ENCODE measurements at regions not wholly inside any gene's neighbourhood (a gene's known extent, or its start where the extent isn't known, plus 50 kb on each side); places are given as distances from the start of the nearest gene placed in this dataset.
A peak's percentile ranks its signal among the peaks of the same experiment; 100 is the strongest.

- Mint-ChIP-seq H3K27ac (no peak overlapping the region), H3K36me3 (no peaks in the 10 kb centered on the region), H3K4me3 (no peak overlapping the region), H3K27me3 (no peaks in the 10 kb centered on the region), H3K4me1 (no peaks in the 10 kb centered on the region), H3K9me3 (peaks cover 0 to 8% (median 0%) of the 10 kb centered on the region in 11 donors)
- Histone ChIP-seq H3K27me3 (ENCODE audit: control insufficient read depth in 2 of 2, insufficient read depth in 2 of 2, low read length in 2 of 2) (no peaks in the 10 kb centered on the region), H3K4me3 (ENCODE audit: low read length) (no peak overlapping the region), H3K4me1 (ENCODE audit: control insufficient read depth in 2 of 2, insufficient read depth in 2 of 2, low read length in 2 of 2) (no peaks in the 10 kb centered on the region), H3K36me3 (ENCODE audit: control insufficient read depth in 2 of 3, insufficient read depth in 3 of 3, low read length in 3 of 3) (no peaks in the 10 kb centered on the region), H3K27ac (ENCODE audit: low read depth, low read length) (no peak overlapping the region), H3K9me3 (ENCODE audit: control insufficient read depth in 2 of 3, low read length in 3 of 3) (no peaks in the 10 kb centered on the region)
- no peak for ATAC-seq
- ChIA-PET POLR2A (no interaction called here), CTCF (no interaction called here)
- intact Hi-C loops (cut with micrococcal nuclease), result no loop called here
- no peak for DNase-seq
These were observed 394.0 kb upstream of the HSFY2 start for GRCh38 chrY:19167319-19168201.

GRCh38 chrY:19148783-19149182 lies 375.2 kb upstream of the HSFY2 start:
- CTCF ChIA-PET, result no interaction called here

GRCh38 chrY:19146296-19146695 lies 372.8 kb upstream of the HSFY2 start:
- no peak for ATAC-seq
- H3K27me3 ChIP-seq (ENCODE audit: control insufficient read depth in 2 of 2, insufficient read depth in 2 of 2, low read length in 2 of 2), result no peaks in the 10 kb centered on the region
- no peak for DNase-seq
- Mint-ChIP-seq H3K27ac (no peak overlapping the region), H3K4me3 (no peak overlapping the region), H3K27me3 (no peaks in the 10 kb centered on the region), H3K4me1 (no peaks in the 10 kb centered on the region), H3K36me3 (no peaks in the 10 kb centered on the region), H3K9me3 (peaks cover 0 to 2% (median 0%) of the 10 kb centered on the region in 11 donors)
- intact Hi-C loops (cut with micrococcal nuclease), result no loop called here
- ChIA-PET CTCF (no interaction called here), POLR2A (no interaction called here)
- H3K36me3 ChIP-seq (ENCODE audit: control insufficient read depth in 2 of 3, insufficient read depth in 3 of 3, low read length in 3 of 3), result no peaks in the 10 kb centered on the region
- H3K4me3 ChIP-seq (ENCODE audit: low read length), result no peak overlapping the region
- no peak overlapping the region for H3K27ac ChIP-seq (ENCODE audit: low read depth, low read length)
- no peaks in the 10 kb centered on the region for H3K4me1 ChIP-seq (ENCODE audit: control insufficient read depth in 2 of 2, insufficient read depth in 2 of 2, low read length in 2 of 2)
- no peaks in the 10 kb centered on the region for H3K9me3 ChIP-seq (ENCODE audit: control insufficient read depth in 2 of 3, low read length in 3 of 3)

More at GRCh38 chrY:19148783-19149182, 375.2 kb upstream of the HSFY2 start:
- POLR2A ChIA-PET, result no interaction called here
- Mint-ChIP-seq H3K27ac (no peak overlapping the region), H3K36me3 (no peaks in the 10 kb centered on the region), H3K4me3 (no peak overlapping the region), H3K9me3 (peaks cover 0 to 2% (median 0%) of the 10 kb centered on the region in 11 donors), H3K27me3 (no peaks in the 10 kb centered on the region), H3K4me1 (no peaks in the 10 kb centered on the region)
- H3K27ac ChIP-seq (ENCODE audit: low read depth, low read length), result no peak overlapping the region
- DNase-seq (no peak), ATAC-seq (no peak)
- intact Hi-C loops (cut with micrococcal nuclease), result no loop called here
- H3K4me1 ChIP-seq (ENCODE audit: control insufficient read depth in 2 of 2, insufficient read depth in 2 of 2, low read length in 2 of 2), result no peaks in the 10 kb centered on the region
- no peaks in the 10 kb centered on the region for H3K27me3 ChIP-seq (ENCODE audit: control insufficient read depth in 2 of 2, insufficient read depth in 2 of 2, low read length in 2 of 2)
- H3K9me3 ChIP-seq (ENCODE audit: control insufficient read depth in 2 of 3, low read length in 3 of 3), result no peaks in the 10 kb centered on the region
- no peaks in the 10 kb centered on the region for H3K36me3 ChIP-seq (ENCODE audit: control insufficient read depth in 2 of 3, insufficient read depth in 3 of 3, low read length in 3 of 3)
- no peak overlapping the region for H3K4me3 ChIP-seq (ENCODE audit: low read length)

GRCh38 chrY:19142093-19142492 lies 368.6 kb upstream of the HSFY2 start:
- Histone ChIP-seq H3K9me3 (ENCODE audit: control insufficient read depth in 2 of 3, low read length in 3 of 3) (no peaks in the 10 kb centered on the region), H3K27me3 (ENCODE audit: control insufficient read depth in 2 of 2, insufficient read depth in 2 of 2, low read length in 2 of 2) (no peaks in the 10 kb centered on the region), H3K27ac (ENCODE audit: low read depth, low read length) (no peak overlapping the region), H3K36me3 (ENCODE audit: control insufficient read depth in 2 of 3, insufficient read depth in 3 of 3, low read length in 3 of 3) (no peaks in the 10 kb centered on the region), H3K4me1 (ENCODE audit: control insufficient read depth in 2 of 2, insufficient read depth in 2 of 2, low read length in 2 of 2) (no peaks in the 10 kb centered on the region), H3K4me3 (ENCODE audit: low read length) (no peak overlapping the region)
- peaks cover 0 to 1% (median 0%) of the 10 kb centered on the region in 7 donors for H3K4me1 Mint-ChIP-seq
- H3K4me3 Mint-ChIP-seq, result no peak overlapping the region
- H3K27me3 Mint-ChIP-seq, result no peaks in the 10 kb centered on the region
- peaks cover 0 to 3% (median 0%) of the 10 kb centered on the region in 5 donors for H3K36me3 Mint-ChIP-seq
- ATAC-seq (no peak), DNase-seq (no peak)
- H3K27ac Mint-ChIP-seq, result no peak overlapping the region
- H3K9me3 Mint-ChIP-seq, result peaks cover 0 to 7% (median 0%) of the 10 kb centered on the region in 11 donors
- POLR2A ChIA-PET, result no interaction called here
- intact Hi-C loops (cut with micrococcal nuclease), result no loop called here
- CTCF ChIA-PET, result no interaction called here

GRCh38 chrY:19140285-19140920 lies 366.9 kb upstream of the HSFY2 start:
- H3K9me3 Mint-ChIP-seq, result peaks cover 0 to 7% (median 0%) of the 10 kb centered on the region in 11 donors
- Histone ChIP-seq H3K4me1 (ENCODE audit: control insufficient read depth in 2 of 2, insufficient read depth in 2 of 2, low read length in 2 of 2) (no peaks in the 10 kb centered on the region), H3K4me3 (ENCODE audit: low read length) (no peak overlapping the region), H3K27me3 (ENCODE audit: control insufficient read depth in 2 of 2, insufficient read depth in 2 of 2, low read length in 2 of 2) (no peaks in the 10 kb centered on the region), H3K27ac (ENCODE audit: low read depth, low read length) (no peak overlapping the region), H3K36me3 (ENCODE audit: control insufficient read depth in 2 of 3, insufficient read depth in 3 of 3, low read length in 3 of 3) (no peaks in the 10 kb centered on the region), H3K9me3 (ENCODE audit: control insufficient read depth in 2 of 3, low read length in 3 of 3) (no peaks in the 10 kb centered on the region)
- no peak overlapping the region for H3K4me3 Mint-ChIP-seq
- DNase-seq (peak in 1 of 9 donors; percentile 0), ATAC-seq (no peak)
- no peaks in the 10 kb centered on the region for H3K27me3 Mint-ChIP-seq
- H3K36me3 Mint-ChIP-seq, result peaks cover 0 to 3% (median 0%) of the 10 kb centered on the region in 5 donors
- intact Hi-C loops (cut with micrococcal nuclease), result no loop called here
- H3K4me1 Mint-ChIP-seq, result peaks cover 0 to 1% (median 0%) of the 10 kb centered on the region in 7 donors
- ChIA-PET POLR2A (interaction anchor here (0.5 kb wide), 1 partner anchor 167 kb away, joined by 4 read pairs; no protein-coding TSS in a partner anchor), CTCF (no interaction called here)
- no peak overlapping the region for H3K27ac Mint-ChIP-seq

- Histone ChIP-seq H3K9me3 (ENCODE audit: control insufficient read depth in 2 of 3, low read length in 3 of 3) (no peaks in the 10 kb centered on the region), H3K36me3 (ENCODE audit: control insufficient read depth in 2 of 3, insufficient read depth in 3 of 3, low read length in 3 of 3) (no peaks in the 10 kb centered on the region), H3K4me3 (ENCODE audit: low read length) (no peak overlapping the region), H3K4me1 (ENCODE audit: control insufficient read depth in 2 of 2, insufficient read depth in 2 of 2, low read length in 2 of 2) (no peaks in the 10 kb centered on the region), H3K27me3 (ENCODE audit: control insufficient read depth in 2 of 2, insufficient read depth in 2 of 2, low read length in 2 of 2) (no peaks in the 10 kb centered on the region), H3K27ac (ENCODE audit: low read depth, low read length) (no peak overlapping the region)
- intact Hi-C loops (cut with micrococcal nuclease), result no loop called here
- ChIA-PET POLR2A (no interaction called here), CTCF (no interaction called here)
- Mint-ChIP-seq H3K27ac (no peak overlapping the region), H3K9me3 (peaks cover 0 to 6% (median 0%) of the 10 kb centered on the region in 11 donors), H3K4me3 (no peak overlapping the region), H3K27me3 (peaks cover 0 to 2% (median 0%) of the 10 kb centered on the region in 5 donors), H3K36me3 (peaks cover 0 to 3% (median 0%) of the 10 kb centered on the region in 5 donors), H3K4me1 (peaks cover 0 to 5% (median 2%) of the 10 kb centered on the region in 7 donors)
- DNase-seq (no peak), ATAC-seq (no peak)
These were observed 360.9 kb upstream of the HSFY2 start for GRCh38 chrY:19134426-19134825.
